C4-2B (cell line): ENCODE measurements at regions not wholly inside any gene's neighbourhood (a gene's known extent, or its start where the extent isn't known, plus 50 kb on each side); places are given as distances from the start of the nearest gene placed in this dataset.

Source experiments
- CTCF ChIP-seq: fragments of 450-650 bp; conservative IDR thresholded peaks from 2 replicates; pipeline ENCODE4 v1.5.1; 2017; ENCODE audit warnings: mild to moderate bottlenecking
- ZFX ChIP-seq: fragments of 450-650 bp; IDR thresholded peaks from 2 replicates; pipeline ENCODE4 v1.6.1; 2017

- TF ChIP-seq CTCF (no peak), ZFX (no peak)
Observed at GRCh38 chr18:67239826-67240225, 276.7 kb downstream of the DSEL start.
